Right ventricle myocardium inferior (tissue), 1 donor: ENCODE measurements at regions not wholly inside any gene's neighbourhood (a gene's known extent, or its start where the extent isn't known, plus 50 kb on each side); places are given as distances from the start of the nearest gene placed in this dataset.

Experiments
- ATAC-seq: fragments of 200-7000 bp; cut with Tn5 transposase; one replicate; pipeline ENCODE4 v1.9.1; 2020; ENCODE audit warnings: mild to moderate bottlenecking, moderate library complexity
- DNase-seq: peaks from one replicate; pipeline ENCODE4 v3.0.0; 2021; ENCODE audit errors: missing footprints
- intact Hi-C: fragments of 100-400 bp; cut with DNase I; formaldehyde crosslinking; loops from one replicate; pipeline ENCODE4 v1.11.0; 2022
- donor health status: DM: no; HTN: yes; CAD: no; lungs with severe emphysema.

- ATAC-seq = no peak
- intact Hi-C loops = no loop called here
- DNase-seq = no peak
These were observed 354.5 kb downstream of the WDR72 start for GRCh38 chr15:53404930-53405493.

GRCh38 chr15:53401503-53401902 is 358.0 kb downstream of the WDR72 start:
- ATAC-seq (no peak), DNase-seq (no peak)
- intact Hi-C loops = no loop called here

GRCh38 chr15:53400986-53401385 is 358.5 kb downstream of the WDR72 start:
- intact Hi-C loops = no loop called here
- DNase-seq (no peak), ATAC-seq (no peak)

GRCh38 chr15:53397041-53397616 is 362.3 kb downstream of the WDR72 start:
- ATAC-seq (no peak), DNase-seq (no peak)
- intact Hi-C loops = no loop called here

GRCh38 chr15:53395871-53396270 is 363.6 kb downstream of the WDR72 start:
- intact Hi-C loops = no loop called here
- DNase-seq (no peak), ATAC-seq (no peak)

GRCh38 chr15:53390549-53390948 is 368.9 kb downstream of the WDR72 start:
- ATAC-seq = no peak
- intact Hi-C loops = no loop called here
- no peak for DNase-seq

GRCh38 chr15:53389271-53390037 is 370.0 kb downstream of the WDR72 start:
- intact Hi-C loops = no loop called here
- DNase-seq (no peak), ATAC-seq (no peak)

GRCh38 chr15:53384417-53384816 is 375.0 kb downstream of the WDR72 start:
- intact Hi-C loops = no loop called here
- DNase-seq (no peak), ATAC-seq (no peak)

GRCh38 chr15:53378096-53378800 is 381.2 kb downstream of the WDR72 start:
- ATAC-seq = no peak
- intact Hi-C loops = no loop called here

GRCh38 chr15:53367740-53368139 is 391.7 kb downstream of the WDR72 start:
- DNase-seq = no peak
- ATAC-seq = no peak
- intact Hi-C loops = no loop called here

More at GRCh38 chr15:53378096-53378800, 381.2 kb downstream of the WDR72 start:
- no peak for DNase-seq

- intact Hi-C loops = no loop called here
- DNase-seq (no peak), ATAC-seq (no peak)
These were observed 398.6 kb downstream of the WDR72 start for GRCh38 chr15:53360881-53361280.

- ATAC-seq (no peak), DNase-seq (no peak)
- intact Hi-C loops = no loop called here
These were observed 400.4 kb downstream of the WDR72 start for GRCh38 chr15:53359038-53359437.

- ATAC-seq = no peak
- intact Hi-C loops = no loop called here
These were observed 404.6 kb downstream of the WDR72 start for GRCh38 chr15:53354874-53355273.

GRCh38 chr15:53351373-53351772 is 408.1 kb downstream of the WDR72 start:
- intact Hi-C loops = no loop called here

More at GRCh38 chr15:53354874-53355273, 404.6 kb downstream of the WDR72 start:
- DNase-seq = no peak

GRCh38 chr15:53346583-53346982 is 412.9 kb downstream of the WDR72 start:
- no peak for DNase-seq
- no peak for ATAC-seq
- intact Hi-C loops = no loop called here

More at GRCh38 chr15:53351373-53351772, 408.1 kb downstream of the WDR72 start:
- ATAC-seq = no peak
- no peak for DNase-seq

GRCh38 chr15:53331328-53332190 is 427.9 kb downstream of the WDR72 start:
- ATAC-seq (no peak), DNase-seq (no peak)
- intact Hi-C loops = no loop called here

GRCh38 chr15:53328341-53328740 is 431.1 kb downstream of the WDR72 start:
- no peak for DNase-seq
- intact Hi-C loops = no loop called here

GRCh38 chr15:53324061-53324460 is 435.4 kb downstream of the WDR72 start:
- intact Hi-C loops = no loop called here
- DNase-seq = no peak
- ATAC-seq = no peak

More at GRCh38 chr15:53328341-53328740, 431.1 kb downstream of the WDR72 start:
- ATAC-seq = no peak

GRCh38 chr15:53323191-53323590 is 436.3 kb downstream of the WDR72 start:
- DNase-seq (no peak), ATAC-seq (no peak)
- intact Hi-C loops = no loop called here
